Astrocyte (in vitro differentiated cells and primary cell): ENCODE measurements at regions not wholly inside any gene's neighbourhood (a gene's known extent, or its start where the extent isn't known, plus 50 kb on each side); places are given as distances from the start of the nearest gene placed in this dataset.
"Not testable (repeated sequence)": the region's sequence is repeated elsewhere in the genome, so short reads cannot be mapped to it uniquely, and the experiment has no call there.

Experiments
- DNase-seq: peaks from one replicate; pipeline ENCODE4 v3.0.0-alpha.2; 2010; ENCODE audit warnings: low read depth
- FAIRE-seq: peaks from 2 replicates; lab custom pipeline; 2011; peaks lifted over from hg19 to GRCh38; lab: Jason Lieb, UNC
- H2AFZ ChIP-seq: 2 replicates; pipeline ENCODE4 v1.6.0; 2012; ENCODE audit warnings: low read depth, low read length, inconsistent platforms
- H3K27ac ChIP-seq: 2 replicates; pipeline ENCODE4 v1.5.1; 2011; ENCODE audit warnings: low read depth, low read length, inconsistent platforms
- H3K27me3 ChIP-seq: 2 replicates; pipeline ENCODE4 v1.6.0; 2011; ENCODE audit warnings: low read length, inconsistent platforms; ENCODE audit not compliant: insufficient read depth
- H3K36me3 ChIP-seq: 2 replicates; pipeline ENCODE4 v1.5.1; 2011; ENCODE audit warnings: low read length, inconsistent platforms; ENCODE audit not compliant: insufficient read depth
- H3K4me1 ChIP-seq: 2 replicates; pipeline ENCODE4 v1.5.1; 2011; ENCODE audit warnings: low read length, inconsistent platforms; ENCODE audit not compliant: insufficient read depth
- H3K4me2 ChIP-seq: 2 replicates; pipeline ENCODE4 v1.6.0; 2012; ENCODE audit warnings: low read length, inconsistent platforms
- H3K4me3 ChIP-seq: 2 replicates; pipeline ENCODE4 v1.5.1; 2011; ENCODE audit warnings: low read depth, mild to moderate bottlenecking, low read length, inconsistent platforms; ENCODE audit not compliant: insufficient read depth
- H3K79me2 ChIP-seq: 2 replicates; pipeline ENCODE4 v1.6.0; 2012; ENCODE audit warnings: mild to moderate bottlenecking, low read length, inconsistent platforms; ENCODE audit not compliant: insufficient read depth
- H3K9ac ChIP-seq: 2 replicates; pipeline ENCODE4 v1.6.0; 2012; ENCODE audit warnings: mild to moderate bottlenecking, low read length, inconsistent platforms
- H3K9me3 ChIP-seq: 2 replicates; pipeline ENCODE4 v1.5.1; 2012; ENCODE audit warnings: low read depth, mild to moderate bottlenecking, low read length, inconsistent platforms; ENCODE audit not compliant: insufficient read depth
- H4K20me1 ChIP-seq: 2 replicates; pipeline ENCODE4 v1.6.0; 2012; ENCODE audit warnings: low read length, inconsistent platforms; ENCODE audit not compliant: insufficient read depth
- H3K27ac Mint-ChIP-seq: one replicate; pipeline ENCODE4 v1.8.0; 2021; ENCODE audit warnings: mild to moderate bottlenecking, mixed read lengths; ENCODE audit not compliant: unreplicated experiment
- H3K27me3 Mint-ChIP-seq: one replicate; pipeline ENCODE4 v1.8.0; 2021; ENCODE audit warnings: low read depth, mixed read lengths; ENCODE audit not compliant: unreplicated experiment
- H3K36me3 Mint-ChIP-seq: one replicate; pipeline ENCODE4 v1.8.0; 2021; ENCODE audit warnings: low read depth, mixed read lengths; ENCODE audit not compliant: unreplicated experiment
- H3K4me1 Mint-ChIP-seq: one replicate; pipeline ENCODE4 v1.8.0; 2021; ENCODE audit warnings: low read depth, mixed read lengths; ENCODE audit not compliant: unreplicated experiment
- H3K4me3 Mint-ChIP-seq: one replicate; pipeline ENCODE4 v1.8.0; 2021; ENCODE audit warnings: mild to moderate bottlenecking, moderate library complexity, mixed read lengths; ENCODE audit not compliant: unreplicated experiment
- H3K9me3 Mint-ChIP-seq: one replicate; pipeline ENCODE4 v1.8.0; 2021; ENCODE audit warnings: mild to moderate bottlenecking, mixed read lengths; ENCODE audit not compliant: unreplicated experiment

GRCh38 chrX:89206558-89206957, 459.5 kb downstream of the CPXCR1 start:
- not testable (repeated sequence) for H3K4me1 ChIP-seq, FAIRE-seq, H3K4me2 ChIP-seq, H3K27me3 ChIP-seq, H3K9me3 ChIP-seq, H3K4me3 ChIP-seq, H3K27ac ChIP-seq, H3K36me3 ChIP-seq, H3K79me2 ChIP-seq, H3K27me3 Mint-ChIP-seq, DNase-seq, H3K4me1 Mint-ChIP-seq, H3K36me3 Mint-ChIP-seq, H2AFZ ChIP-seq, H3K4me3 Mint-ChIP-seq, H4K20me1 ChIP-seq, H3K9me3 Mint-ChIP-seq, H3K27ac Mint-ChIP-seq, H3K9ac ChIP-seq

DNA sequence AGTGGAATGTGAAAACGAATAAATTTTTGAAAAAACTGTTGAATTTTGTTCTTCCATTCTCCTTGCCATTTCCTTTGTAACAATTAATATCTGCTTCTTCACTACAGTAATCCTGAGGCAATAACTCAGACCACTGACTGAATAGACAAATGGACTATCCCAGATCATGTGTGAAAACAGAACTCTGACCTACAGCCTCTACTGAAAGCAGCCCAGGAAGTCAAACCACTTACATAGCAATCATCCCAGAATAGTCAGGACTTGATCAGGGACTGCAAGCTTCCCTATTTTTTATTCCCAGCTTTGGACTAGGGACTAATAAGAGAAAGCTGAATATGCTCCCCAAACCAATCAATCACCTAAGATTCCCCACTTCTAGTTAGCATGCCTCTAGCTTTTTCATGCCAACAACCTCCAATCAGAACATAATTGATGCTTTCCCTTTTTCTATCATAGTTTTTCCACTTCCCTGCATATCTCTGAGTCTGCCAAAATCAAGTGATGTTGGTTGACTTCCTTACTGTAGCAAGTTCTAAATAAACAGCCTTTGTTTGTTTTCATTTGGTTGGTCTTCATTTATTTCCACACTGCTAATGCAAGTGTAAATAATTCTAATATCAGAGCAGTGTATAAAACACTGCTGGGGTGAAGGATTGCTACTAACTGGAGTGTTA, 467.9 kb downstream of the CPXCR1 start:
- not testable (repeated sequence) for H3K4me3 ChIP-seq, H3K27ac ChIP-seq, H4K20me1 ChIP-seq, H3K4me3 Mint-ChIP-seq, H3K4me1 Mint-ChIP-seq, DNase-seq, H3K36me3 Mint-ChIP-seq, H3K27me3 Mint-ChIP-seq, H2AFZ ChIP-seq, H3K36me3 ChIP-seq, H3K27me3 ChIP-seq, H3K4me1 ChIP-seq, H3K4me2 ChIP-seq, H3K79me2 ChIP-seq, H3K27ac Mint-ChIP-seq, H3K9me3 ChIP-seq, H3K9ac ChIP-seq, H3K9me3 Mint-ChIP-seq
- FAIRE-seq: peak; percentile 98

DNA sequence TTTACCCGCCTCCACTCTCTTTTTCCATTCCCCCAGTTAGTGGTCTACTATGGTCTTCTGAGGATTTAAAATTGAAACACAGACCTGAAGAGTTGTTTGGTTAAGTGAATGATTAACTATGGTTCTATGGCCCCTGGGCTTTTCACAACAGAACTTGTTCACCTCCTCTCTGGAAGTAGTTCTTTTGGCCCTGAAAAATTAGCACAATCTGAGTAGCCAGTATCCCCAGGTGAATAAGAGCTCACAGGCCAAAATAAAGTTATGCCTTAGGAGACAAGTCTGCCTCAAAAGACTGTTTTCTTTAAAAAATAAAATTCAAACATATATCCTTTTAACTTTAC, 468.4 kb downstream of the CPXCR1 start:
- not testable (repeated sequence) for DNase-seq, H3K9me3 ChIP-seq, H3K27me3 Mint-ChIP-seq, H3K27ac ChIP-seq, H3K27me3 ChIP-seq, H3K27ac Mint-ChIP-seq, H2AFZ ChIP-seq, H3K4me2 ChIP-seq, H3K4me3 Mint-ChIP-seq, H3K9ac ChIP-seq, H3K36me3 ChIP-seq, FAIRE-seq, H4K20me1 ChIP-seq, H3K4me3 ChIP-seq, H3K4me1 Mint-ChIP-seq, H3K36me3 Mint-ChIP-seq, H3K9me3 Mint-ChIP-seq, H3K4me1 ChIP-seq, H3K79me2 ChIP-seq
